ENCODE measurements at regions not wholly inside any gene's neighbourhood (a gene's known extent, or its start where the extent isn't known, plus 50 kb on each side); places are given as distances from the start of the nearest gene placed in this dataset.

DNA sequence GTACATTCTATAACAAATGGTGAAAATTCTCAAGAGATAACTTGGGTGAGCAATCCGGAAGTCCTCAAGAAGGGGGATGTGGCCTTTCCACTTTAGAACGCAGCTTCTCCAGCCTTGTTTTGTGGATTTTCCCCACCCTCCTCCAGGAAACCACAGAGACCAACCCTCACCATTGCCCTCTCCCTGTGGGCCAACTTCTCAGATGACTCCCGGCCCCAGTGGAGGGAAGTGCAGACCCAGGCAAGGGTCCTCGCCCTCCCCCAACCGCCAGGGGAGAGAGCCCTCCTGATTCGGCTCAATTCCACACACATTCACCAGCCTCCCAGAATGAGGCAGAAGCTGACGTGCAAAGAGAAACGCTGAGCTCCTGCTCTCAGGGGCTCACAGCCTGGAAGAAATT, 277.2 kb downstream of the EIPR1 start:
- Histone ChIP-seq H3K9me3 (ENCODE audit: severe bottlenecking) (no peaks in the 10 kb centered on the region), H3K4me1 (ENCODE audit: insufficient read depth, poor library complexity, severe bottlenecking) (no peaks in the 10 kb centered on the region), H3K27me3 (ENCODE audit: insufficient read depth, poor library complexity, severe bottlenecking) (no peaks in the 10 kb centered on the region), H3K36me3 (ENCODE audit: low read depth) (no peaks in the 10 kb centered on the region), H3K27ac (ENCODE audit: poor library complexity, severe bottlenecking) (no peak overlapping the region), H3K4me3 (ENCODE audit: severe bottlenecking) (no peak overlapping the region)
- ATAC-seq (ENCODE audit: low read depth), result no peak
- TF ChIP-seq, protein P1, sequence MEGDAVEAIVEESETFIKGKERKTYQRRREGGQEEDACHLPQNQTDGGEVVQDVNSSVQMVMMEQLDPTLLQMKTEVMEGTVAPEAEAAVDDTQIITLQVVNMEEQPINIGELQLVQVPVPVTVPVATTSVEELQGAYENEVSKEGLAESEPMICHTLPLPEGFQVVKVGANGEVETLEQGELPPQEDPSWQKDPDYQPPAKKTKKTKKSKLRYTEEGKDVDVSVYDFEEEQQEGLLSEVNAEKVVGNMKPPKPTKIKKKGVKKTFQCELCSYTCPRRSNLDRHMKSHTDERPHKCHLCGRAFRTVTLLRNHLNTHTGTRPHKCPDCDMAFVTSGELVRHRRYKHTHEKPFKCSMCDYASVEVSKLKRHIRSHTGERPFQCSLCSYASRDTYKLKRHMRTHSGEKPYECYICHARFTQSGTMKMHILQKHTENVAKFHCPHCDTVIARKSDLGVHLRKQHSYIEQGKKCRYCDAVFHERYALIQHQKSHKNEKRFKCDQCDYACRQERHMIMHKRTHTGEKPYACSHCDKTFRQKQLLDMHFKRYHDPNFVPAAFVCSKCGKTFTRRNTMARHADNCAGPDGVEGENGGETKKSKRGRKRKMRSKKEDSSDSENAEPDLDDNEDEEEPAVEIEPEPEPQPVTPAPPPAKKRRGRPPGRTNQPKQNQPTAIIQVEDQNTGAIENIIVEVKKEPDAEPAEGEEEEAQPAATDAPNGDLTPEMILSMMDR (IDR thresholded peaks at IDR 0.05; ENCODE audit: poor library complexity, severe bottlenecking), result no peak
- DNase-seq (ENCODE audit: low spot score), result no peak

DNA sequence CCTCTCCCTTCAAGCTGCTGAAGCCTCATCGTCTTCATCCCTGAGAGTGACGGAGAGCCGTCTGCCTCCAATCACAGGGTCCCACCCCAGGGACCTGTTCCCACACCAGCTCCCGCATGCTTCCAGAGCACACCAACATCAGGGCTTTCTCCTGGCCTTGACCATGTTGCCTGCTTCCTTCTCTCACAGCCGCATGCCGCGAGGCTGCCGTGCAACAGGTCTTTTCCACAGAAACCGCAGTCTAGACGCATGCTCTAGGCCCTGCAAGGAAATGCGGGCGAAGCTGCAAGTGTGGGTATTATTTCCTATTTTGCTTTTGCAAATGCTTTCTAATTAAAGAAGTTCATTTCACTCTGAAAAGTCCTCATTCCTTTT, 277.8 kb downstream of the EIPR1 start:
- no peaks in the 10 kb centered on the region for H3K27me3 ChIP-seq (ENCODE audit: insufficient read depth, poor library complexity, severe bottlenecking)

GRCh38 chr2:3099145-3099859, 278.3 kb downstream of the EIPR1 start:
- ATAC-seq (ENCODE audit: low read depth) (no peak), DNase-seq (ENCODE audit: low spot score) (no peak)
- H3K9me3 ChIP-seq (ENCODE audit: severe bottlenecking), result no peaks in the 10 kb centered on the region
- H3K4me3 ChIP-seq (ENCODE audit: severe bottlenecking), result no peak overlapping the region
- H3K4me1 ChIP-seq (ENCODE audit: insufficient read depth, poor library complexity, severe bottlenecking), result no peaks in the 10 kb centered on the region
- no peaks in the 10 kb centered on the region for H3K36me3 ChIP-seq (ENCODE audit: low read depth)
- H3K27me3 ChIP-seq (ENCODE audit: insufficient read depth, poor library complexity, severe bottlenecking), result no peaks in the 10 kb centered on the region
- TF ChIP-seq, protein P1 (IDR thresholded peaks at IDR 0.05; ENCODE audit: poor library complexity, severe bottlenecking), result no peak
- no peak overlapping the region for H3K27ac ChIP-seq (ENCODE audit: poor library complexity, severe bottlenecking)

More for the DNA sequence above, 277.8 kb downstream of the EIPR1 start:
- TF ChIP-seq, protein P1 (IDR thresholded peaks at IDR 0.05; ENCODE audit: poor library complexity, severe bottlenecking), result no peak
- Histone ChIP-seq H3K4me3 (ENCODE audit: severe bottlenecking) (no peak overlapping the region), H3K9me3 (ENCODE audit: severe bottlenecking) (no peaks in the 10 kb centered on the region), H3K27ac (ENCODE audit: poor library complexity, severe bottlenecking) (no peak overlapping the region), H3K36me3 (ENCODE audit: low read depth) (no peaks in the 10 kb centered on the region), H3K4me1 (ENCODE audit: insufficient read depth, poor library complexity, severe bottlenecking) (no peaks in the 10 kb centered on the region)
- no peak for ATAC-seq (ENCODE audit: low read depth)
- DNase-seq (ENCODE audit: low spot score), result no peak

DNA sequence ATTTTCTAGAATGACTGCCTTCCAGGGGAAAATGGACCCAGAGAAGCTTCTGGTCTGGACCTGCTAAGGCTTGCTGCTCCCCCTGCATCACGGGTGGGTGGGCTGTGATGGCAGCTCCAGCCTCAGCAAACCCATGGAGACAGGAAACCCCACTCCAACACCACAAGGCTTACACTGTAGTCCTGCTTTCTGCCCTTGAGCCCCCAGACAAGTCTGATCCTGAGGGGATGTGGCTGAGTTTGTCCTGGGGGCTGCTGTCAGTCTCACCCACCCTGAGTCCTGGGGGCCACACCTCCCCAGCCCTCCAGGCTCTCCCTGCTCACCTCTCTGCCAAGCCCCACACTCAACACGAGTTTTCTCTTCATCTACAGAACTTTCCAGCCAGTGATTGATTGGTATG, 279.4 kb downstream of the EIPR1 start:
- Histone ChIP-seq H3K4me1 (ENCODE audit: insufficient read depth, poor library complexity, severe bottlenecking) (no peaks in the 10 kb centered on the region), H3K9me3 (ENCODE audit: severe bottlenecking) (no peaks in the 10 kb centered on the region), H3K36me3 (ENCODE audit: low read depth) (no peaks in the 10 kb centered on the region), H3K4me3 (ENCODE audit: severe bottlenecking) (no peak overlapping the region), H3K27me3 (ENCODE audit: insufficient read depth, poor library complexity, severe bottlenecking) (no peaks in the 10 kb centered on the region), H3K27ac (ENCODE audit: poor library complexity, severe bottlenecking) (no peak overlapping the region)
- DNase-seq (ENCODE audit: low spot score) (no peak), ATAC-seq (ENCODE audit: low read depth) (no peak)
- TF ChIP-seq, protein P1 (IDR thresholded peaks at IDR 0.05; ENCODE audit: poor library complexity, severe bottlenecking), result no peak

GRCh38 chr2:3097804-3098203, 279.8 kb downstream of the EIPR1 start:
- Histone ChIP-seq H3K9me3 (ENCODE audit: severe bottlenecking) (no peaks in the 10 kb centered on the region), H3K4me1 (ENCODE audit: insufficient read depth, poor library complexity, severe bottlenecking) (no peaks in the 10 kb centered on the region), H3K27ac (ENCODE audit: poor library complexity, severe bottlenecking) (no peak overlapping the region), H3K36me3 (ENCODE audit: low read depth) (no peaks in the 10 kb centered on the region), H3K4me3 (ENCODE audit: severe bottlenecking) (no peak overlapping the region), H3K27me3 (ENCODE audit: insufficient read depth, poor library complexity, severe bottlenecking) (no peaks in the 10 kb centered on the region)
- no peak for ATAC-seq (ENCODE audit: low read depth)
- DNase-seq (ENCODE audit: low spot score), result no peak
- TF ChIP-seq, protein P1 (IDR thresholded peaks at IDR 0.05; ENCODE audit: poor library complexity, severe bottlenecking), result no peak

All from RWPE2 (cell line).